GF-D8 (cell line): ENCODE measurements at regions not wholly inside any gene's neighbourhood (a gene's known extent, or its start where the extent isn't known, plus 50 kb on each side); places are given as distances from the start of the nearest gene placed in this dataset.
"Not testable (repeated sequence)": the region's sequence is repeated elsewhere in the genome, so short reads cannot be mapped to it uniquely, and the experiment has no call there.

Experiments used
- DNase-seq: peaks from one replicate; lab custom pipeline; 2025; lab: John Stamatoyannopoulos, UW

GRCh38 chr3:27661797-27662196 is 60.3 kb downstream of the EOMES start:
- no peak for DNase-seq

GRCh38 chr3:27659279-27660021 is 62.7 kb downstream of the EOMES start:
- DNase-seq = no peak

GRCh38 chr3:27658741-27659140 is 63.4 kb downstream of the EOMES start:
- no peak for DNase-seq

DNA sequence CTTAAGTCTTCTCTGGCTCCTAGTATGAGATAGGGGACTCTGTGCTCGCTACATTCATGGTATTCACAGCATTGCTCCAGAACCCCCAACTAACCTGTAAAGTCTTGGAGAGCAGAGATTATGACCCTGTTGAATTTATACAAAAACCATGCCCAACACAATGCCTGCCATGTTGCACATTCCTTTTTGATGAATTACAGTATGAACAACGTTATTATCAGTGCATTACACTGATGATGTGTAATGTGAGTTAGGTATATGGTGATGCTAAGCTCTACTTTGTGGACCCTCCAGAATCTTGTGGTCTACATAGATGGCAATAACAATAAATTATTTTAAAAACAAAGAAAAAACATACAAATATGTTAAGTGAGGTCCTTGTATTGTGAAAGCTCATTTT is 64.3 kb downstream of the EOMES start:
- no peak for DNase-seq

- DNase-seq = no peak
Observed at GRCh38 chr3:27657404-27657803, 64.7 kb downstream of the EOMES start.

DNA sequence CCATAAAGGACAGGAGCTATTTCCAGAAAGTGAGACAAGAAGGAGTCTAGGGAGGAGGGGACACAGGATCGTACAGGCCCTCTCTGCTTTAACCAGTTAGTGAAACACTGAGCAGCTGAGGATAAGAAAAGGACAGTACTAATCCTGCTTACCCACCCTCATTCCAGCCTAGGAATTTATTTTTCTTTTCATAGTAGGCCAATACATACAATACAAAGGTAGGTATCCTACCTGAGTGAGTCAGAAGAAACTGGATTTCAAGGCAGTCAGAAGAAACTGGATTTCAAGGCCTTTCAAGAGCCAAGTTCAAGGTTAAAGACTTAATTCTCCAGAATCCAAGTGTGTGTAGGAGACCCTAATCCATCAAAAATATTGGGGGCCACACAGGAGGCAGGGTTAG is 65.3 kb downstream of the EOMES start:
- DNase-seq = no peak

DNA sequence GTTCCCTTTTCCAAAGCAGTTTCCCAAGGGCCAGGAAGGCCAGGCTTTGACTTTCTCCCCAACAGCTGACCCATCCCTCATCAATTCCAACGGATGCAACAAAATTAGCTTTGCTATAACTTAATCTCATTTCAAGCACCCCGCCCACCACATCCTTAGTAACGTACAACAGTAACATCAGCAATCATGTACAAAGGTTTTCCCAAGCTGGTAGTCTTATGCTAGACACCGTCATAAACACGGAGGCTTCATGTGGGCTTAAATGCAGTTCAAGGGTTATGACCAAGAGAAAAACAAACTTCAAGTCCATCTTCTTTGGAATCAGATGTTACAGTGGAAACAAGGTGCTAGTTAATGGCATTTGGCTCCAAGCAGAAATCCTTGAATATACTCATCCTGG is 66.6 kb downstream of the EOMES start:
- no peak for DNase-seq

DNA sequence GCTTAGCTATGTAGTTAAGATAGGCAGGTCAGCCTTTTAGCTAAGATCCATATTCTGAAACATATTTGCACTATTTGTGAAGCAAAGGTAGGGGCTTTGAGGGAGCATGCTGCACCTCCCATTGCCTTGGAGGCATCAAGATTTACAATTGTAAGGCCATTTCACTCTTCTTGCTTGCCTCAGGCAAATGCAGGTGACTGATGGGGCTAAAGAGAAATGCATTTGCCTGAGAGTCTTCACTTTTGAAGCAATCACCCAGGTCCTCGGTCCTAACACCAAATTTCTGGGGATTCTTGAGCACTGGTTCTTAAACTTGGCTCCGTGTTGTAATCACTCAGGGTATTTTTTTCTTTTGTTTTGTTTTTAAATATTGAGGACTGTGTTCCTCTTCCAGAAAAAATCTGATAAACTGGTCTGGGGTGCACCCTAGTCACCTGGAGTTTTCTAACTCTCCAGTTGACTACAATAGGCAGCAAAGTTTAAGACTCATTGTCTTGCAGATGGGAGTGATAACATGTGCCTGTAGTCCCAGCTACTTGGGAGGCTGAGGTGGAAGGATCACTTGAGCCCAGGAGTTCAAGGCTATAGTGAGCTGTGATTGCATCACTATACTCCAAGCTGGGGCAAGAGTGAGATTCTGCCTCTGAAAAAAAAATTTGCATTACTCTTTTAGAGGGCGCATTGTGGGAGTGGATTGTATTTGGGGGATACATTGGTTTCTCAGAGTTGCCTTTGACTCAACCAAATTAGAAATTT is 68.1 kb downstream of the EOMES start:
- DNase-seq = no peak

DNA sequence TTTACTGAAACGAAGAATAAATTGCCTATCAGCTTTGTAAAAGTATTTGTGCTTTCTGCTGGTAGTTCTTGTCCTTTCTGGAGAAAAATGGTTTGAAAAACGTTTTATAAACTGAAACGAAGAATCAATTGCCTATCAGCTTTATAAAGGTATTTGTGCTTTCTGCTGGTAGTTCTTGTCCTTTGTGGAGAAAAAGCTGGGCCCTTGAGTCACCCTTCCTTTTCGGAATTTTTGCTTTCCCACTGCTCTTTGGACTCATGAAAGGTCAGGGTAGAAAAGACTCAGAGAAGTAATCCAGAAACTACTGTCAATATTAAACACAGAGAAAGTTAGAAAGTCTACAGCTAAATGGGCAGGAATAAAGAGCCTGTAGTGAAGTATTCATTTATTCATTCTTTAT is 72.8 kb downstream of the EOMES start:
- no peak for DNase-seq

GRCh38 chr3:27646896-27647295 is 75.2 kb downstream of the EOMES start:
- no peak for DNase-seq

DNA sequence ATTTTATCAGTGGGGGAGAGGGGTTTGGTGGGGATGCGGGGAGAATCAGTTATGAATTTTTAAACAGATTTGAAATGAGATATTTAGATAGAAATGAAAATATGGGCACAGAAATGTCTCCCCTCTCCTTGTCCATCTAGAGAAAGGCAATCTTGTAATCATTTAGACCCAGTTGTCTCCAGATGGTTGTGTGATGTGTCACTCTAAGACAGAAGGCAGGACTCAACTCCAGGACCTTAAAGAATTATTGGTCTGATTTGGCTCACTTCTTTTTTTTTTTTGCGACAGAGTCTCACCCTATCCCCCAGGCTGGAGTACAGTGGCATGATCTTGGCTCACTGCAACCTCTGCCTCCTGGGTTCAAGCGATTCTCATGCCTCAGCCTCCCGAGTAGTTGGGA is 77.2 kb downstream of the EOMES start:
- no peak for DNase-seq

DNA sequence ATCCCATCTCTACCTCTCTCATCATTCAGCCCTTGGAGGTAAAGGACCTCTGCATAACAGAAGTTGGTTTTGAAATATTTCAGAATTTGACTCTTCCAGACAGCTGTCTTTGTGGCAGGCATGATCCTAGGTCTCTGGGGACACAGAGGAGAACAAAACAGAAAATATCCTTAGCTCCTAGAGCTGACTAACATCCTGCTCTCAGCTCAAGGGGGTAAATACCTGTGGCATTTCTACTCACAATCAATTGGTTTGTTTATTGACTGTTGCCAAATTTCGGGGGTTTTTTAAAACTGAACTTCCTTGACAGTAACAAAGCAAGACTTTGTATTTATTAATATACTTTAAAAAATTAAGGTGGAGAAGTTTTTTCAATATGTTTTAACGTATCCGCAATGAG is 78.8 kb downstream of the EOMES start:
- DNase-seq = no peak

GRCh38 chr3:27642796-27643195 is 79.3 kb downstream of the EOMES start:
- DNase-seq = no peak

DNA sequence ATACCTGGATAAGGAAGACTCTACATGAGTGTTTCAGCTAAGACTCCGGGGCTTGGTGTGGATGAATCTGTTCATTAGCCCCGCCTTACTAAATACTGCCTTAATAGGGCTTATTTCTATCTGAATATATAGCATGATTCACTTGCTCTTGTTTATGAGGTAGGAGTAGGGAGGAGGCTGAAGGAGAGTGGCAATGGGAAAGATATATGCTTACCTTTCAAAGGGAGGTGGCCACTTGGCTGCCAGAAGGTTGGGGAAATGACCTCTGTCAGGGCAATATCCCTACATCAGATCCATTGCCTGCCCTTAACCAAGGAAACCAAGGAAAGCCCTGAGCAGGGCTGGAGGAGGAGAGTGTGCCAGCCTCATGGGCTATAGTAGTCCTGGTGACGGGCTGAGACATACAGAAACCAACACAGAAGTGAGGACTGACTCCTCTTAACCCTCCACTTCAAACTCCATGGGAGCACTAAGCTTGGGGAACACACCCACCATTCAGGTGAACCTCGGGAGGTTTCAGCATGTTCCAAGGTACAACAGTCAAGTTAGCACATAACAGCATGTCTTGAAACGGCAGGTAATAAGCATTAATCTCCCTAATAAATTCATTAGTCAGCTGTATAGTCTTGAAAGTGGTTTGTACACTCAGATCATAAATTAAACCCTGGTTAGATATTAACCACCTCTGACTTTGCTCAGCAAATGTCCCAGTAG is 80.1 kb downstream of the EOMES start:
- no peak for DNase-seq

- no peak for DNase-seq
Observed at GRCh38 chr3:27641271-27641800, 80.8 kb downstream of the EOMES start.

- peak; percentile 47 for DNase-seq
Observed at GRCh38 chr3:27639271-27639670, 82.9 kb downstream of the EOMES start.

DNA sequence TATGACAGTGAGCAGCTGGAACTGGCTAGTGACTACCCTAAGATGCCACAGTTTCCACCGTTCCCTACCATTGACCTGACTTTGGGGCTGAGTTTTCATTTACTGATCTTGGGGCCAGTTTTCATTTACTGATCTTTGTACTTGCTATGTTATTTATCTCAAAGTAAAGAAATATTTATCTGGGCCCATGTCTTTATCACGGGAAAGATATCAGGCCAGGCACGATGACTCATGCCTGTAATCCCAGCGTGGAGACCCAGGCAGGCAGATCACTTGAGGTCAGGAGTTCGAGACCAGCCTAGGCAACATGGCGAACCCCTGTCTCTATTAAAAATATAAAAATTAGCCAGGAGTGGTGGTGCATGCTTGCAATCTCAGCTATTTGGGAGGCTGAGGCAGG is 83.5 kb downstream of the EOMES start:
- no peak for DNase-seq

- DNase-seq = no peak
Observed at GRCh38 chr3:27637346-27637995, 84.7 kb downstream of the EOMES start.

DNA sequence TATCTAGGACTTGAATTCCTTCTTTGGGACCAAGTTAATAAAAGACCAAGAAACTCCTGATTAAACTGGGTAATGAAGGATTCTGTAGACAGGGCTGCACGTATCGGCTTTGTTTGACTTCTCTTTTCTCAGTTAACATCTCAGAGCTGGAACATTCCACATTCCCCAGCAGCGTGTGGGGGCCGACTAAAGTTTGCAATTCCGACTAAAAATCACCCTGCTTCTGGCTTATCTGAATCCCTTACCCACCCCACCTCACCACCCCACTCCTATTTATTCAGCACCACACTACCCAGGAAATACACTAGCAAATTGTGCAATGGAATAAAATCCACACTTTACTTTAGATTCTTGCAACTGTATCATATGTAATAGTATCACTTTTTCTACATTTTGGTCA is 87.1 kb downstream of the EOMES start:
- not testable (repeated sequence) for DNase-seq

- DNase-seq = no peak
Observed at GRCh38 chr3:27633224-27633545, 88.9 kb downstream of the EOMES start.

- DNase-seq = no peak
Observed at GRCh38 chr3:27632431-27633223, 89.5 kb downstream of the EOMES start.

GRCh38 chr3:27630885-27631284 is 91.2 kb downstream of the EOMES start:
- no peak for DNase-seq
